HCT116 (cell line): ENCODE measurements at regions not wholly inside any gene's neighbourhood (a gene's known extent, or its start where the extent isn't known, plus 50 kb on each side); places are given as distances from the start of the nearest gene placed in this dataset.

Experiments used
- ATAC-seq: fragments of 200-7000 bp; cut with Tn5 transposase; 2 replicates; pipeline ENCODE4 v1.9.1; 2020; ENCODE audit warnings: mild to moderate bottlenecking, moderate library complexity
- BruUV-seq: library from RNA; stranded (reverse); fragments of 400-500 nt; replicated peaks from 2 replicates; lab custom pipeline; 2021; lab: Mats Ljungman, UMichigan
- CTCF ChIA-PET: fragments of 300-600 bp; sonication (Branson Sonifier 250); formaldehyde crosslinking; loops from one replicate; lab custom pipeline; 2021; ENCODE audit warnings: antibody characterized with exemption; lab: Charles Lee
- POLR2A ChIA-PET: fragments of 300-600, 350-600 bp; sonication (Branson Sonifier 250); formaldehyde crosslinking; loops from one replicate; lab custom pipeline; 2021; ENCODE audit warnings: antibody characterized with exemption; lab: Charles Lee
- RAD21 ChIA-PET, 2 experiments: fragments of 300-600 bp; sonication (Branson Sonifier 250); formaldehyde crosslinking; loops; one replicate each; lab custom pipeline; 2023; ENCODE audit warnings: low total read pairs in 2 of 2; ENCODE audit not compliant: uncharacterized antibody in 2 of 2, unreplicated experiment in 2 of 2, low non-redundant PET in 1 of 2; lab: Charles Lee
- DNase-seq: peaks from one replicate; pipeline ENCODE4 v3.0.0-alpha.2; 2010; ENCODE audit warnings: low read depth, low spot score
- H2AFZ ChIP-seq: fragments of 200-600 bp; shearing (Covaris generic), sonication (generic); 2 replicates; pipeline ENCODE4 v1.6.1; 2017; ENCODE audit warnings: low read depth, mixed run types, mixed read lengths, antibody characterized with exemption, low read length; ENCODE audit not compliant: poor library complexity, severe bottlenecking
- H3K27ac ChIP-seq: 2 replicates; pipeline ENCODE4 v1.5.1; 2012; ENCODE audit warnings: low read depth, low read length
- H3K27me3 ChIP-seq: fragments of 200-600 bp; sonication (generic); 2 replicates; pipeline ENCODE4 v1.6.1; 2016; ENCODE audit warnings: mixed run types, low read length, mixed read lengths; ENCODE audit not compliant: insufficient read depth
- H3K36me3 ChIP-seq, 2 experiments: fragments of 200-500 bp in 1 of 2; fragments of 200-600 bp in 1 of 2; sonication (Bioruptor generic) in 1 of 2; sonication (generic) in 1 of 2; 2 replicates each; pipeline versions ENCODE4 v1.5.1 to v1.6.1; 2014 to 2016; ENCODE audit warnings: low read length in 2 of 2, inconsistent platforms in 1 of 2, mixed read lengths in 1 of 2, mixed run types in 1 of 2; ENCODE audit not compliant: insufficient read depth in 2 of 2, control insufficient read depth in 1 of 2
- H3K4me1 ChIP-seq, 2 experiments: fragments of 200-600 bp in 1 of 2; sonication (generic) in 1 of 2; 2 replicates each; pipeline versions ENCODE4 v1.5.1 to v1.6.1; 2012 to 2017; ENCODE audit warnings: low read length in 2 of 2, inconsistent platforms in 1 of 2, mild to moderate bottlenecking in 1 of 2, mixed read lengths in 1 of 2, mixed run types in 1 of 2, moderate library complexity in 1 of 2; ENCODE audit not compliant: insufficient read depth in 2 of 2, control insufficient read depth in 1 of 2
- H3K4me2 ChIP-seq: fragments of 200-600 bp; sonication (generic); 2 replicates; pipeline ENCODE4 v1.6.1; 2017; ENCODE audit warnings: mixed run types, low read length, mixed read lengths
- H3K4me3 ChIP-seq, 2 experiments: fragments of 200-600 bp in 1 of 2; sonication (generic) in 1 of 2; replicated peaks in 1 of 2; 2 replicates each; pipeline ENCODE4 v1.5.1; 2011 to 2016; ENCODE audit warnings: low read length in 2 of 2, control low read depth in 1 of 2, low read depth in 1 of 2, mild to moderate bottlenecking in 1 of 2, mixed read lengths in 1 of 2, mixed run types in 1 of 2
- H3K79me2 ChIP-seq: fragments of 200-600 bp; sonication (generic); 2 replicates; pipeline ENCODE4 v1.6.1; 2017; ENCODE audit warnings: mild to moderate bottlenecking, mixed run types, low read length, moderate library complexity, mixed read lengths; ENCODE audit not compliant: insufficient read depth
- H3K9ac ChIP-seq: fragments of 200-600 bp; sonication (generic); 2 replicates; pipeline ENCODE4 v1.6.1; 2016; ENCODE audit warnings: low read length, mixed read lengths
- H3K9me2 ChIP-seq: fragments of 200-600 bp; sonication (generic), shearing (Covaris generic); 2 replicates; pipeline ENCODE4 v1.6.1; 2017; ENCODE audit warnings: mixed run types, mild to moderate bottlenecking, moderate library complexity; ENCODE audit not compliant: insufficient read depth
- H3K9me3 ChIP-seq, 2 experiments: fragments of 200-500 bp in 1 of 2; fragments of 200-600 bp in 1 of 2; sonication (Bioruptor generic) in 1 of 2; sonication (generic) in 1 of 2; 2 replicates each; pipeline ENCODE4 v1.6.1; 2014 to 2017; ENCODE audit warnings: low read length in 2 of 2, mixed read lengths in 2 of 2, inconsistent platforms in 1 of 2, low read depth in 1 of 2, mild to moderate bottlenecking in 1 of 2, mixed run types in 1 of 2, moderate library complexity in 1 of 2; ENCODE audit not compliant: control insufficient read depth in 1 of 2, insufficient read depth in 1 of 2
- H4K20me1 ChIP-seq: fragments of 200-600 bp; sonication (generic), shearing (Covaris generic); 2 replicates; pipeline ENCODE4 v1.6.1; 2017; ENCODE audit warnings: mixed run types, mild to moderate bottlenecking, moderate library complexity; ENCODE audit not compliant: insufficient read depth
- ELF1 ChIP-seq: IDR thresholded peaks from 2 replicates; pipeline ENCODE4 v1.6.1; 2012; ENCODE audit warnings: low read depth, borderline replicate concordance
- EZH2 ChIP-seq: fragments of 200-600 bp; sonication (generic); IDR thresholded peaks from 2 replicates; pipeline ENCODE4 v1.6.1; 2017; ENCODE audit warnings: antibody characterized with exemption, mixed run types
- JUND ChIP-seq: IDR thresholded peaks from 2 replicates; pipeline ENCODE4 v1.6.1; 2012
- POLR2A ChIP-seq: IDR thresholded peaks from 2 replicates; pipeline ENCODE4 v1.7.0; 2011; ENCODE audit warnings: borderline replicate concordance; ENCODE audit not compliant: insufficient read depth, insufficient read length; ENCODE audit errors: extremely low read depth
- POLR2AphosphoS5 ChIP-seq: IDR thresholded peaks from 2 replicates; pipeline ENCODE4 v1.6.1; 2011; ENCODE audit warnings: mild to moderate bottlenecking, low read depth, low read length, moderate library complexity
- RAD21 ChIP-seq: IDR thresholded peaks from 2 replicates; pipeline ENCODE4 v1.6.1; 2012; ENCODE audit warnings: low read depth, mild to moderate bottlenecking
- SIN3A ChIP-seq: IDR thresholded peaks from 2 replicates; pipeline ENCODE4 v1.6.1; 2012; ENCODE audit warnings: low read depth
- ZBTB33 ChIP-seq: IDR thresholded peaks from 2 replicates; pipeline ENCODE4 v1.6.1; 2011; ENCODE audit warnings: mild to moderate bottlenecking, low read length, moderate library complexity; ENCODE audit not compliant: insufficient replicate concordance; ENCODE audit errors: extremely low read depth
- ZFX ChIP-seq: fragments of 450-650 bp; IDR thresholded peaks from 2 replicates; pipeline ENCODE4 v1.6.1; 2017
- ZNF274 ChIP-seq: fragments of 200-500 bp; sonication (Bioruptor generic); IDR thresholded peaks from 2 replicates; pipeline ENCODE4 v1.6.1; 2014; ENCODE audit warnings: mild to moderate bottlenecking, low read depth, low read length, inconsistent platforms
- intact Hi-C: fragments of 100-400 bp; cut with micrococcal nuclease; formaldehyde crosslinking; loops from 2 replicates; pipeline ENCODE4 v1.10.0; 2022

DNA sequence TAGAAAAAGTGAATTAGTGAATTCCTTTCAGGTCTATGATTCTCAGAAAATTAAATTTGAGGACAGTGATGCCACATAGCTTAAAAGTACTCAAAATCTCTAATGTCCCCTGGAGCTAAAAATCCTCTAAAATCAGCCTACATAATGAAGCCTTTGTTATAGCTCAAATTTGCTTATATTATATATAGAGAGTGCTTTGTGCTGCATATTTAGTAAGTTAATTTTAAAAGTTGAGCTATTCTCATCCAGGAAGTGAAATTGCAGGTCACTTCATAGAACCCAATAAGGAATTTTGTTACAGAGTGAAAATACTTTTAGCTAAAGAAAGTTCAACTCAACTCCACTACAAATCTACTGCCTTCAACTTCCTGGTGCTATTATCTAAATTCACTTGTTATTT, 507.5 kb upstream of the MAP3K7 start:
- ChIA-PET POLR2A (no interaction called here), RAD21 (no interaction called here), CTCF (interaction anchor here (1.9 kb wide), 1 partner anchor 13 kb away, joined by 5 read pairs; no protein-coding TSS in a partner anchor)
- Histone ChIP-seq H3K4me1 (no peaks in the 10 kb centered on the region), H3K9me3 (peaks cover 1 to 12% of the 10 kb centered on the region in 2 experiments; a peak in 2 of 4 replicates), H4K20me1 (no peaks in the 10 kb centered on the region), H3K9me2 (no peaks in the 10 kb centered on the region), H3K4me2 (no peak overlapping the region), H3K27me3 (no peaks in the 10 kb centered on the region), H2AFZ (no peak overlapping the region), H3K4me3 (no peak overlapping the region), H3K9ac (no peak overlapping the region), H3K79me2 (no peaks in the 10 kb centered on the region), H3K27ac (no peak overlapping the region), H3K36me3 (no peaks in the 10 kb centered on the region)
- TF ChIP-seq SIN3A: no peak
- TF ChIP-seq ZBTB33: no peak
- no peak for TF ChIP-seq ELF1
- TF ChIP-seq RAD21: no peak
- no peak for TF ChIP-seq ZFX
- TF ChIP-seq EZH2: no peak
- TF ChIP-seq JUND: no peak
- TF ChIP-seq POLR2A: no peak
- intact Hi-C loops: no loop called here
- ATAC-seq: no peak
- no TSS peak for BruUV-seq
- no peak for DNase-seq

- no peak overlapping the region for H3K4me2 ChIP-seq
- no peak for DNase-seq
- no peak for ATAC-seq
- H3K36me3 ChIP-seq: no peaks in the 10 kb centered on the region
- peaks cover 0 to 7% of the 10 kb centered on the region in 2 experiments; a peak in 1 of 4 replicates for H3K9me3 ChIP-seq
- ChIA-PET CTCF (no interaction called here), RAD21 (no interaction called here), POLR2A (no interaction called here)
- no peak for TF ChIP-seq ZNF274
- TF ChIP-seq ZBTB33: no peak
- no peak for TF ChIP-seq POLR2A
- TF ChIP-seq POLR2AphosphoS5: no peak
- no TSS peak for BruUV-seq
- H3K27me3 ChIP-seq: no peaks in the 10 kb centered on the region
- H3K4me3 ChIP-seq: no peak overlapping the region
- no peak overlapping the region for H3K9ac ChIP-seq
- H3K9me2 ChIP-seq: no peaks in the 10 kb centered on the region
- no peaks in the 10 kb centered on the region for H3K4me1 ChIP-seq
- no peaks in the 10 kb centered on the region for H4K20me1 ChIP-seq
- no peak overlapping the region for H3K27ac ChIP-seq
- intact Hi-C loops: no loop called here
- no peak overlapping the region for H2AFZ ChIP-seq
- no peaks in the 10 kb centered on the region for H3K79me2 ChIP-seq
Measured at GRCh38 chr6:91088976-91089375, 502.1 kb upstream of the MAP3K7 start.
